MM.1S (cell line): ENCODE measurements at regions not wholly inside any gene's neighbourhood (a gene's known extent, or its start where the extent isn't known, plus 50 kb on each side); places are given as distances from the start of the nearest gene placed in this dataset.

Source experiments
- DNase-seq: peaks from one replicate; pipeline ENCODE4 v3.0.0-alpha.2; 2015
- H2AFZ ChIP-seq: fragments of 300-600 bp; sonication (generic); 2 replicates; pipeline ENCODE4 v1.6.0; 2016; ENCODE audit warnings: antibody characterized with exemption, low read length
- H3F3A ChIP-seq: fragments of 300-600 bp; sonication (generic); 2 replicates; pipeline ENCODE4 v1.6.1; 2016; ENCODE audit warnings: mild to moderate bottlenecking, antibody characterized with exemption, low read length, moderate library complexity, mixed read lengths; ENCODE audit not compliant: insufficient read depth
- H3K27ac ChIP-seq: fragments of 300-600 bp; sonication (generic); 2 replicates; pipeline ENCODE4 v1.5.1; 2016; ENCODE audit warnings: mild to moderate bottlenecking, low read length
- H3K27me3 ChIP-seq: fragments of 300-600 bp; sonication (generic); replicated peaks from 2 replicates; pipeline ENCODE4 v1.6.0; 2016; ENCODE audit warnings: low read length; ENCODE audit not compliant: insufficient read depth
- H3K36me3 ChIP-seq: fragments of 300-600 bp; sonication (generic); replicated peaks from 2 replicates; pipeline ENCODE4 v1.6.1; 2016; ENCODE audit warnings: mild to moderate bottlenecking, low read length, mixed read lengths; ENCODE audit not compliant: insufficient read depth
- H3K4me1 ChIP-seq: fragments of 300-600 bp; sonication (generic); 2 replicates; pipeline ENCODE4 v1.6.1; 2016; ENCODE audit warnings: low read length, mixed read lengths
- H3K4me2 ChIP-seq: fragments of 300-600 bp; sonication (generic); 2 replicates; pipeline ENCODE4 v1.6.0; 2016; ENCODE audit warnings: low read depth, low read length
- H3K4me3 ChIP-seq: fragments of 300-600 bp; sonication (generic); 2 replicates; pipeline ENCODE4 v1.5.1; 2016; ENCODE audit warnings: low read length, mixed read lengths
- H3K79me2 ChIP-seq: fragments of 300-600 bp; sonication (generic); 2 replicates; pipeline ENCODE4 v1.6.1; 2016; ENCODE audit warnings: mixed run types, low read length, mixed read lengths
- H3K9ac ChIP-seq: fragments of 300-600 bp; sonication (generic); 2 replicates; pipeline ENCODE4 v1.6.1; 2016; ENCODE audit warnings: low read length, mixed read lengths
- H3K9me2 ChIP-seq: fragments of 300-600 bp; sonication (generic); replicated peaks from 2 replicates; pipeline ENCODE4 v1.6.1; 2016; ENCODE audit warnings: mild to moderate bottlenecking, low read length, mixed read lengths; ENCODE audit not compliant: insufficient read depth
- H3K9me3 ChIP-seq: fragments of 300-600 bp; sonication (generic); replicated peaks from 2 replicates; pipeline ENCODE4 v1.6.1; 2016; ENCODE audit warnings: mild to moderate bottlenecking, low read length, mixed read lengths; ENCODE audit not compliant: insufficient read depth
- H4K20me1 ChIP-seq: fragments of 300-600 bp; sonication (generic); 2 replicates; pipeline ENCODE4 v1.6.1; 2016; ENCODE audit warnings: mild to moderate bottlenecking, low read length, moderate library complexity, mixed read lengths; ENCODE audit not compliant: insufficient read depth
- CTCF ChIP-seq: fragments of 300-600 bp; sonication (generic); IDR thresholded peaks from 2 replicates; pipeline ENCODE4 v1.5.1; 2016; ENCODE audit warnings: antibody characterized with exemption, low read length, mixed read lengths
- EZH2 ChIP-seq: fragments of 300-600 bp; sonication (generic); optimal IDR thresholded peaks from 2 replicates; pipeline ENCODE3; 2017; ENCODE audit warnings: low read depth, mild to moderate bottlenecking, antibody characterized with exemption, low read length, mixed read lengths
- EZH2phosphoT487 ChIP-seq: fragments of 300-600 bp; sonication (generic); IDR thresholded peaks from 2 replicates; pipeline ENCODE4 v1.6.1; 2018; ENCODE audit warnings: antibody characterized with exemption, low read length

- Histone ChIP-seq H2AFZ (no peak overlapping the region), H3K79me2 (no peaks in the 10 kb centered on the region), H3K27me3 (no peaks in the 10 kb centered on the region), H3K36me3 (no peaks in the 10 kb centered on the region), H3K4me2 (no peak overlapping the region), H3K9me2 (no peaks in the 10 kb centered on the region), H3K27ac (no peak overlapping the region), H4K20me1 (no peaks in the 10 kb centered on the region), H3K4me1 (no peaks in the 10 kb centered on the region), H3K9me3 (no peaks in the 10 kb centered on the region), H3K4me3 (no peak overlapping the region), H3F3A (no peaks in the 10 kb centered on the region), H3K9ac (no peak overlapping the region)
- TF ChIP-seq EZH2 = no peak
- no peak for TF ChIP-seq EZH2phosphoT487
- no peak for TF ChIP-seq CTCF
- DNase-seq = no peak
These were observed 57.6 kb upstream of the AK4 start for GRCh38 chr1:65090406-65090805.

- Histone ChIP-seq H3K4me2 (no peak overlapping the region), H3K4me1 (no peaks in the 10 kb centered on the region), H3K27me3 (no peaks in the 10 kb centered on the region), H3F3A (no peaks in the 10 kb centered on the region), H2AFZ (no peak overlapping the region), H4K20me1 (no peaks in the 10 kb centered on the region), H3K9me2 (no peaks in the 10 kb centered on the region), H3K36me3 (no peaks in the 10 kb centered on the region), H3K79me2 (no peaks in the 10 kb centered on the region), H3K9me3 (no peaks in the 10 kb centered on the region), H3K27ac (no peak overlapping the region), H3K9ac (no peak overlapping the region), H3K4me3 (no peak overlapping the region)
- TF ChIP-seq EZH2 = no peak
- DNase-seq = no peak
These were observed 55.3 kb upstream of the AK4 start for GRCh38 chr1:65092691-65093090.

GRCh38 chr1:65097076-65097475 is 50.9 kb upstream of the AK4 start:
- no peak overlapping the region for H3K27ac ChIP-seq
- no peaks in the 10 kb centered on the region for H3K9me2 ChIP-seq
- no peak for DNase-seq
- H3K4me3 ChIP-seq = no peak overlapping the region
- H3K4me2 ChIP-seq = no peak overlapping the region
- H3K9me3 ChIP-seq = no peaks in the 10 kb centered on the region
- no peaks in the 10 kb centered on the region for H3K27me3 ChIP-seq
- no peak overlapping the region for H3K9ac ChIP-seq
- no peak overlapping the region for H2AFZ ChIP-seq
- no peaks in the 10 kb centered on the region for H3K79me2 ChIP-seq
- H3K4me1 ChIP-seq = no peaks in the 10 kb centered on the region
- no peaks in the 10 kb centered on the region for H3K36me3 ChIP-seq
- no peaks in the 10 kb centered on the region for H4K20me1 ChIP-seq
- no peak for TF ChIP-seq EZH2
- no peak for TF ChIP-seq EZH2phosphoT487
- TF ChIP-seq CTCF = no peak
- no peaks in the 10 kb centered on the region for H3F3A ChIP-seq
